HG03457 (cell line): ENCODE measurements at regions not wholly inside any gene's neighbourhood (a gene's known extent, or its start where the extent isn't known, plus 50 kb on each side); places are given as distances from the start of the nearest gene placed in this dataset.
"Not testable (repeated sequence)": the region's sequence is repeated elsewhere in the genome, so short reads cannot be mapped to it uniquely, and the experiment has no call there.

Experiments
- ATAC-seq: cut with Tn5 transposase; IDR thresholded peaks from one replicate; pipeline ENCODE4 v1.9.1; 2021; ENCODE audit warnings: moderate number of reproducible peaks; ENCODE audit not compliant: unreplicated experiment

DNA sequence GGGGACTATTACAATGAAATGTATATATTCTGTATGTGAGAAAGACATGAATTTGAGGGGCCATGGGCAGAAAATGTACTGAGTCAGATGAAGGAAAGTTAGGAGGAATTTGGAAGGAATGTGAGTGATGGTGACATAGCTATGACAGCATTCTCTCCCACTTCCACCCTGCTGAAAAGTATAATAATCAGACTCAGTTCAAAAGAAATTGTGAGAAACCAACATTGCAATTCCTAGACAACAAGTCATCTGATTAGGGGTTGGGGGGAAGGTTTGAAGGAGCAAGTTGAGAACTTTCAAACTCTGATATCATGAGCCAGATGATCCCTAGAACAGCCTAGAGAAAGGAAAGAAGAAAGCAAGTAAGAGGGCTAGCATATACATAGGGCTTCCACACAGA lies 370.6 kb downstream of the DMRTA1 start:
- ATAC-seq = no peak

DNA sequence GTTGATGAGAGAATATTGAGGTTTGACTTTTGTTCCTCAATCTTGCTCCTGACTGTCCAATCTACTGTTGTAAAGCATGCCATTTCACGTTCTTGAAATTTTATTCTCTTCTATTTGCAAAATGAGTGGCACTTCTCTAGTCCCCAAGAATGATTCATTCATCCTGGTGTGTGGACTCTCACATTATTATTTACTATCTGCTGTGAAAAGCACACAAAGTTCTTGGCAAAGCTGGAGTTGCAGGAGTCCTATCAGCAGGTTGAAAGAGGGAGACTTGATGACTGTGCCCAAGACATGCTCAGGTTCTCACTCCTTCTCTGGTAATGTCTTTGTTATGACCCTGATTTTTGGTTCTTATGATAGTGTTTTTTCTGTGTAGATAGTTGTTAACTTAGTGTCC lies 382.6 kb downstream of the DMRTA1 start:
- ATAC-seq = no peak

DNA sequence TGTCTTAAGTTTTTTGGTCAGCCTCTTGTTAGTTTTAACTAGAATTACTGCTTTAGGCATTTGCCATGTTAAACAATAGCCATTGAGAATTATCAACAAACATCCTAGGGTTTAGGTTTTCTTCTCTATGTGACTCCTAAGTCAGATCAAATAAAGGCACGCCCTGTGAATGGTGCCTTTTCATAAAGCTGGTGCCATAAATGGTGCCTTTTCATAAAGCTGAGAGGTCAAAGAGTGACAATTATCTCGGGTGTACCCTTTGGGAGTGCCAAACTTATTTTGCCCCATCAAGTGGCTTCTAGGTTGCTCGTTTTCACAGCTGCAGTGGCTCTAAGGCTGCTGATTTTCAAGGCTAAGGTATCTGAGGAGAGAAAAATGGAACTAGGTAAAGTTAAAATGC lies 391.6 kb downstream of the DMRTA1 start:
- no peak for ATAC-seq

DNA sequence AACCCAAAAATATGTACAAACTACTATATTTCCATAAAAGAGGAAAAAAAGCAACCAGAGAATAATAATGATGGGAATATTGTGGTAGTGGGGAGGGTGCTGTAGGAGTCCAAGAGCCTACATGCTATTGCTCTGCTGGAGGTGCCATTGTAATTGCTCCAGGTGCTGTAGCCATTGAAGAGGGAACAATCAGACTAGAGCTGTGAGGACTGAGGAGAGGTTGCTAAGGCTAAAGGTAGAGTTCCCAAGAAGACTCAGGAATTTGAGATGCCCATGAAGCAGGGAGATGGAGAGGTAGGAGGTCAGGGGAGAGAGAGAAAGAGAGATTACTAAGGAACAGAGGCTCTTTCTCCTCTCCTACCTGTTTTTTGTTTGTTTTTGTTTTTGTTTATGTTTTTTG lies 394.0 kb downstream of the DMRTA1 start:
- no peak for ATAC-seq

DNA sequence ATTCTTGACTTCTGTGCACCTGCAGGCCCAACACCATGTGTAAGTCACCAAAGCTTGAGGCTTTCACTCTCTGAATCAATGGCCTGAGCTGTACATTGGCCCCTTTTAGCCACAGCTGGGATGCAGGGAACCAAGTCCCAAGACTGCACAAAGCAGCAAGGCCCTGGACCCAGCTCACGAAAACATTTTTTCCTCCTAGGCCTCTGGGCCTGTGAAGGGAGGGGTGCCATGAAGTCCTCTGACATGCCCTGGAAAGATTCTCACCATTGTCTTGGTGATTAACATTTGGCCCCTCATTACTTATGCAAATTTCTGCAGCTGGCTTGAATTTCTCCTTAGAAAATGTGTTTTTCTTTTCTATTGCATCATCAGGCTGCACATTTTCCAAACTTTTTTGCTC lies 398.6 kb downstream of the DMRTA1 start:
- not testable (repeated sequence) for ATAC-seq

DNA sequence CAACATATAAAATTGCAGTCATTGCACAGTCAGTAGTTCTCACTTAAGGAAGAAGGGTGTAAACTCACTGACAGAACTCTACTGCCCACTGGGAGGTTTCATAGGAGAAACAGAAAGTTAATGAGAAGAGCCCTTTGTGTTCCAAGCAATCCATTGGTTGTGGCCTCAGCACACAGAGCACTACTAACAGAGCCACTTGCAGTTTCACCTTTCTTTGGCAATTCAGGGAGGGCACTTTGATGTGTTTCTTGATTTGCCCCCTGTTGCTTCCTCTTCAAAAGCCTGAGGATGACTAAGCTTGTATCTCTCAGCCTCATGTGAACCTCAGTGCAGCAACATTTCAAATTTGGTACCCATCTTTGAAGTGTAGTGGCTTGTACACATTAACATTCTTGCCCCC lies 409.4 kb downstream of the DMRTA1 start:
- ATAC-seq = no peak

DNA sequence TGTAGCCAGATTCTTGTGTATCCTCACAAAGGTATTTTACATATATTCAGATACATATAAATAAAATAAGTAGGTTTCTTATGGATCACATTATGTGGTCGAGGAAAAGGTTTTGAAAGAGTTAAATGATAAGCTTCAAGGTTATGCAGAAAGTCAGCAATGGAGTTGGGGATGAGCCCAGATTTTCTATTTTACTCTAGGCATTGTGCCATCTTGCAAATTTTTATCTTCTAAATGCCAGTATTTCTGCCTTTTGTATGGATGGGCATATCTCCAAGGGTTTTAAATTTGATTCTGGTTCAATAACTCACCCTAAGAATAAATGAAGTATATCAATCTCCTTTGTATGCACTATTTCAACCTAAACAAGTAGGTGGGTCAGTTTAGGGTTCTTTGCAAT lies 410.7 kb downstream of the DMRTA1 start:
- ATAC-seq = no peak

DNA sequence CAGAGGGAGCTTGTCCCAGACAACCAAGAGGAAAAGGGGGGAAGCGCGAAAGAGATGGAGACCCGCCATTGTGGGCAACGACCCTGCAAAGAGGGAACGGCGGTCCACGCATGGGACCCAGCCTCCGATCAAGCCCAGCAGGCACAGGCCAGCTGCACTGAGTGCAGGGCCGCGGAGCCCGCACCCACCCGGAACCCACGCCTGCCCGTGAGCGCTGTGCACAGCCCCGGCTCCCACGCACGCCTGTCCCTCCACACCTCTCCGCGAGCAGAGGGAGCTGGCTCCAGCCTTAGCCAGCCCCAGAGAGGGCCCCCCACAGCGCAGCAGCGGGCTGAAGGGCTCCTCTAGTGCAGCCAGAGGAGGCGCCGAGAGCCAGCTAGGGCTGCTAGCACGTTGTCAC lies 416.5 kb downstream of the DMRTA1 start:
- no peak for ATAC-seq

DNA sequence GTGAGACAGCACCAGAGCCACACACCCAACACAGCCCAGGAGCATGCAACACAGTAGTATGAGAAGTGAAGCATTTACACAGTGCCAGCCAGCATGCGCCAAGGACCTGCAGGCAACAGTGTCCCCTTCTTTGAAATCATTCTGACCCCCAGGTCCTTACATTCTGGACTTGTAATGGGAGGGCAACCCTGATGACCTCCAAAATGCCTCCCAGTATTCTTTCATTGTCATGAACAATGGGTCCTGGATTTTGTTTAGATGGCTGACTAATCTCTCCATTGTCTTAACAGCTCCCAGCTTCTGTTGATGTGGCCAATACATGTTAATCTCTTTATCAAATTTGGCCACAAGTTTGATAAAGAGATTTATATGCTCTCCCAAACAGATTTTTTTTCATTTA lies 417.1 kb downstream of the DMRTA1 start:
- no peak for ATAC-seq

DNA sequence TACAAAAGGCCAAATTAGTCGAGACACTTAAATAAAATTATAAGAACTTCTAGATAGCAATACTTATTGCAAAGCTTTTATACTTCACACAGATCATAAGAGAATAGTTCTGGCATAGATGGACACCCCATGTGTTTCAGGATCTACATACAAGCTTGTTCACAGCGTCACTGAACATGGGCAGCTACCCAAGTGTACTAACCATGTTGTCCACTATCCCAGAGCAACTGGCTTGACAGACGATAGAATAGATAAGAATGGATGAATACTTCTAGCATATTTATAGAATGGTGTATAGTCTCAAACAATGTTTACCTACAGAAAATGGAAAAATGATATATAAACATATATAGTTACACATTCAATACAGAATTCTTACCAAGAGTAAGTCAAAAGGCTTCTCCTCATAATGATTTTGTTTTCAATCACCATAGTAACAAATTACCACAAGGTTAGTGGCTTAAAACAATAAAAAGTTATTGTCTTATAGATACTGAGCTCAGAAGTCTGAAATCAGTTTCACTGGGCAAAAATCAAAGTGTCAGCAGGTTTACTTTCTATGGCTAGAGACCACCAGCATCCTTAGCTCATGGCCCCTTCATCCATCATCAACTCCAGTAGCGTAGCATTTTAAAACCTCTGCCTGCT lies 446.7 kb downstream of the DMRTA1 start:
- ATAC-seq = no peak

DNA sequence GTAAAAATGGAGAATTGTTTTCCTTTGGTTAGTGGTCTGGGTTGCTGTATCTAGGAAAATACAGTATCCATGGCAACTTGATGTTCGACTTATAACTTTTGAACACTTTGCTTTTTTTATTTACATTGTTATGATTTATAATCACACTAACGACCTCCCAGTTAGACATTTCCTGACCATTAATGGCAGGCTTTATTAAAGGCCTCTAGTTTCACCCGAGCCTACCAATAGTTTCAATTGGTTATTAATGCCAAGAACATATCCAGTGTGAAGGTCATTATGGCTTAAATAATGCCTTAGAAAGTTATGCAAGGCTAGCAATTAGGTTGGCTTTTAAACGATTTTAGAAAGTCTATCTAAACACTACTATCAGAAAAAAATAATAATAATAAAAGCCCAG lies 452.0 kb downstream of the DMRTA1 start:
- ATAC-seq = no peak

DNA sequence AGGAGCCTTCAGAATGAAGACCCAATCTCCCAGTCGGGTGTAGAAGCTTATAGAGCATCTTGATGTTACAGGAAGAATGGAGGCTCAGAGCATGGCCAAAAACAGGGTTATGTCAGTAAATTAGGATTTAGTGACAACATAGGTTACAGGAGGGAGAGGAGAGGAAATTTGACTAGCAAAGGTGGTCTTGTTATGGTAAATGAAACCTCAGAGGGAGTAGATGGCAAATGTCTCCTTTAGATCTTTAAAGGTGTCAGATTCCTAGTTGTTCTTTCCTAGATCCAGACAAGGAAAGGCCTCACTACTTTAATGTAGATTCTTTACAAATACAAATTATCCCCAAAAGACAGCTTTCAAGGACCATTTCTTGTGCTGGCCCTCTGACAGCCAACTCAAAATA lies 465.0 kb downstream of the DMRTA1 start:
- no peak for ATAC-seq

DNA sequence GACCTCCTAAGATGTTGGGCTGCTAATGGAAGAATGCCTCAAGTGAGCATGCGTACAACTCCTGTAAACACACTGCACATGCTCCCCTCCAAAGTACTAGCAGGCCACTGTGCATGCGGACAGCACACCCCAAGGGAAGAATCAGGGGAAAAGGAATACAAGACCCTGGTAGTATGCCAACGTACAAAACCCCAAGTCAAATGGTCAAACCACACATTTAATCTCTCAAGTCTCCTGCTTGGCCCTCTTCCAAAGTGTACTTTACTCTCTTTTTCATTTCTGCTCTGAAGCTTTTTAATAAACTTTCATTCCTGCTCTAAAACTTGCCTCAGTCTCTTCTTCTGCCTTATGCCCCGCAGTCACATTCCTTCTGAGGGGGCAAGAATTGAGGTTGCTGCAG lies 466.4 kb downstream of the DMRTA1 start:
- ATAC-seq = no peak

DNA sequence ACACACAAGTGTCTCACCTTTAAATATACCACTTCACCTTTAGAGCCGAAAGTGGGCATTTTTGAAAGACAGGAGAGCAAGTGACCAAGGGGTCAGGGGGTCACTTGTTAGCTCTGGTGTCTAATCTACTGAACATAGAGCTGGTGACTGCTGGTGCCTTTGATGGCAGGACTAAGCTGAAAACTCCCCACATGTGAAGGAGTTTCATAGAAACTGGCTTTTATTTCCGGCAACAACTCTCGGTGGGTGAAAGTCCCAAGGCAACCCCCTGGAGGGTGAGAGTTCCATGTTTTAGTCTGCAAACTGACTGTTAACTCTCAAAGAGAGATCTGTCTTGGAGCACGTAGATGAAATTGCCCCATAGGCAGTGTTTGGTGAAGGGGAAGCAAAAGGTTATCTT lies 466.9 kb downstream of the DMRTA1 start:
- no peak for ATAC-seq

DNA sequence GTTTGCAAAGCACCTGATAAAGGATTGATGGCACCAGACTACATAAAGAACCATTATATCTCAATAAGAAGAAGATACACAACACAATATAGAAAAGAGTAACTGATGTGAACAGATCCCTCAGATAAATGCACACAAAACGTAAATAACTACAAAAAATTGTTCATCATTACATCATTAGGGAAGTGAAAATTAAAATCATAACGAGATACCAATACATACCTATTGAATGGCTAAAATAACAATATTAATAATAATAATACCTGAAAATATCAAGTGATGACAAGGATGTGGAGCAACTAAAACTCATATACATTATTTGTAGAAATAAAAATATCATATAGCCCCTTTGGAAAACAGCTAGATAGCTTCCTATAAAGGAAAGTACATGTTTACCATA lies 469.5 kb downstream of the DMRTA1 start:
- no peak for ATAC-seq

DNA sequence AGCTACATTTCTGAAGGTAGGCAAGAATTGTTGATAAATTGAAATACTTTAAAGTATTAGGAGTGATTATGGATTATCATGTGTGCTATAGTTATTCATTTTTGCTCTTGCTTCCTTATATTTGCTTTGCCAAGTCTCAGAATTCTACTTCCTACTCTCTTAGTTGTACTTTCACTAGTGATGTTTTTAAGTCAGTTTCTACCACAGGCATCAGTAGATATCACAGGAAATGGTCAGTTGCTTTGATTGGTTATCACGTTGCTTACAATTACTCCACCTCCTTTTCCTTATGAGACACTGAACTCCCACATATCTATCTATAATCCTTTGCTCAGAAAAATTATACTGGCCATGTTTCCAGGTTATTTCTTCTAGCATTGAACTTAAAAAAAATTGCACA lies 472.8 kb downstream of the DMRTA1 start:
- no peak for ATAC-seq

DNA sequence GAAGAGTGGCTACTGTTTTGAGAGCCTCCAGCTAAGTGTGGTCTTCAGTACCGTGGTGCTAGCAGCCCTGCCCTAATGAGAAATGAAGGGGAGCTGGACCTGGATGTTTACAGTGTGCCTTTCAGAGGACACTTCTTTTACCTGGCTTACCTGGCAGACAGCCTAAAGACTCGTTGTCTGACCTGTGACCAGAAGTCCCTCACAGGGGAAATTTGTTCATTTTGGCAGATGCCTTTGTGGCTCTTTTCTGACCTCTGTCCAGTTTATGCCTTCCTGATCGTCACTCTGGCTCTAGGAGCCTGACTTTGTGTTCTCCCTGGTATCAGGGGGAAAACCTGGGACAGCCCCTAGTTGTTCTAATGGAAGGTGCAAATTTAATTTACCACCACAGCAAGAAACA lies 475.1 kb downstream of the DMRTA1 start:
- ATAC-seq = no peak

DNA sequence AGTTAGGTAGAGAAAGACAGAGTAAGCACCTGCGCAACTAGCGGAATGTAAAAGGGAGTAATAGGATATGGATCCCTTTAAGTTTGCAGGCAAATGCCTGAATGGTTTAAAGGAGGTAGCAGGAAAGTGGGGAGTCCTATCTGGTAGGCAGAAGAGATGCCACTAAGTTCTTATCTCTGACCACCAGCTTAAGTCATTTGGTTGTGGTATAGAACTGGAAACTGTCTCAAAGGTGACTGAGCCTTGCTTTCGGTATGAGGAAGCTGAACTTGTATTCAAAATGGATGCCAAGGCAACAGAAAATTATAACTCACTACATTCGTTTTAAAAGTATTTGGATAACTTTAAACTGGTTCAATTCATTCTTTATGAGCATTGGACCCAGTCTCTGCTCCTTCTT lies 475.6 kb downstream of the DMRTA1 start:
- no peak for ATAC-seq

DNA sequence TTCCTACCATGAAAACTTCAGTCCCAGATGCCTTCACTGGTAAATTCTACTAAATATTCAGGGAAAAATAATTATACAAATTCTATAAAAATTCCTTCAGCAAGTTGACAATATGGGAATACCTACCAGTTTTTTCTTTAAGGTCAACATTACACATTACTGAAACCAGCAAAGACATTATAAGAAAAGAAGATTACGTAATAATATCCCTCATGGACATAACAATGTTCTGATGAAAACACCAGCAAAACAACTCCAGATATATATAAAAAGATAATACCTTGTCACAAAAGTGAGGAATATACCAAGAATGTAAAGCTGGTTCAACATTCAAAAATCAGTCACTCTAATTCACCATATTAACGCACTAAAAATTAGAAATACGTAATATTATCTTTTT lies 507.9 kb downstream of the DMRTA1 start:
- ATAC-seq = no peak

DNA sequence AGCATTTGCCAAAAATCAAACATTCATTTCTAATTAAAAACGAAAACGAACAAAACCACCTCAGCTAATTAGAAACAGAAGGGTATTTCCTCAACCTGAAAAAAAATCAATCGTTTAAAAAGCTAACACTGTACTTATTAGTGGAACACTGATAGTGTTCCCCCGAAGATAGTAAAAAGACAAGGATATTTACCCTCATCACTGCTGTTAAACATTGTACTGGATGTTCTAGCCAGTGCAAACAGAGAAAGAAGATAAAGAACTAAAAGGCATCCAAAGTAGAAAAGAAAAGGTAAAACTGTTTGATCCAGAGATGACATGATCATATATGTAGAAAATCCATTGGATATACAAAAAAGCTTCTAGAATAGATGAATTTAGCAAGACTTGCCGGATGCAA lies 508.3 kb downstream of the DMRTA1 start:
- ATAC-seq = no peak

DNA sequence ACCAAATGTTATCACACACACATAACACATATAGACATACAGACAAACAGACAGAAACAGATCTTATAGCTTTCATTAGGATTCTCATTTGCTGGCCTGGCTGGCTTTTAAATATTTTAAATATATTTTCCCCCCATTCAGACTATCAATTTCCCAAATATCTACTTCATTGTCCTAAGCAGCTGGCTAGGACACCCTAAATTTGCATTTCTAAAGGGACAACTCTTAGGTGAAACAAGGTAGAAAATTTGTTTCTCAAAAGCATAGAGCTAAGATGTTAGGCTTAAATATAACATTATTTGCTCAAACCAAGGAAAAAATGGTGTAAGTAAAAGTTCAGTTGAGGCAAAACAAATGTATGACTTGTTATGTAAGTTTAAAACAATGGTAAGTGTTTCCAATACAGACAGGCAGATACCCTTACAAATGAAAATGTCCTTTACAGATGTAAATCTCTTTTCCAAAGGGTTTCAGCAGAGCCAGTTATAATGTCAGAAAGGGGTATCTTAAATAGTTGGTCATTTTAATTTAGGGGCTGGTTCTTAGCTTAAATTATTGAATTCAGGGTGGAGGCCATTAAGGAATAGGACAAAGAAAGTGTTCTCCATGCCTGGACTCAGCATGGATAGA lies 522.8 kb downstream of the DMRTA1 start:
- no peak for ATAC-seq

DNA sequence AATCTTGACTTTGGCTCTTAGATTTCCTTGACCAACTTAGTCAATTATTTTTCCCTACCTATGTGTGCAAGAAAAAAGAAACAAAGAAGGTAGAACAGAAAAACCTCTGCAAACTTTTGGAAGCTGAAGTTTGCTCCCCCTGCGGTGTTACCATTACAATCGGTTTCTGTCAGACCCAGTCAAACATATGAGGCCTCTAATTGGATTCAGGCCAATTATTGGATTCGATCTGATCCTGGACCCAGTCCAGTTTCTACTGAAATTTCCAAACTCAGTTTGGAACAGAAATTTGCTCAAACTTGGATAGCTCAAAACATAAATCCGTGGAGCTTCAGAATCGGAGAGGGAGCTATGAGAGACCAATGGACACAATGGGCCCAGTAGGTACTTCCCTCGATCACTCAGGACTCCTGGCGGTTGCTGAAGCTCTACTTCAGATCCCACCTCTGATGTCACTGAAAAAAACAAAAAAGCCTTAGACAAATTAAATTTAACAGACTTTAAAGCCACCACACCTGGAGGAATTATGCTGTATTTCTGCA lies 523.9 kb downstream of the DMRTA1 start:
- ATAC-seq = no peak

DNA sequence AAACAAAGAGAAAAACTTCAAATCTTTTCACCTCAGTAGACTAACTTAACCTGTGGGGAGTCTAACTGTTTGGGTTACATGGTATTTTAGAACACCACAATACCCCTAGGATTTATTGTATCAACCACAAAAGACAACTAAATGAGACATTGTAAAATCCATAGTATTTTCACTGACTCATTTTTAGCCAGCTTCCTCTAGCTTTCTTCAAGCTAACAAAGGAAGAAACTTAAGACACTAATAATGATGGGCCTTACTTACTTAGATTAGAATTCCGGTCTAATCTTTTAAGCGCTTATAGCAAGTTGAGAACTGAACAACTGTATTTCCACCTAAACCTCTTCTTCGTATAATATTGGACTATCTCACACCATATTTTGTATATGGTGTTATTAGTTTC lies 529.3 kb downstream of the DMRTA1 start:
- no peak for ATAC-seq
